Left cardiac atrium (tissue), 4 donors: ENCODE measurements at regions not wholly inside any gene's neighbourhood (a gene's known extent, or its start where the extent isn't known, plus 50 kb on each side); places are given as distances from the start of the nearest gene placed in this dataset.

Source experiments
- ATAC-seq, 2 donors: fragments of 200-7000 bp; cut with Tn5 transposase; one replicate each; pipeline ENCODE4 v1.9.1; 2020; ENCODE audit warnings: mild to moderate bottlenecking in 2 of 2, moderate library complexity in 2 of 2
- DNase-seq: peaks from one replicate; pipeline ENCODE4 v3.0.0-alpha.2; 2020
- intact Hi-C, 2 donors: fragments of 100-400 bp; cut with DNase I; formaldehyde crosslinking; loops; one replicate each; pipeline versions ENCODE4 v1.14.1 to v1.15.1; 2022 to 2023
- donor health status: DM: no; HTN: yes; CAD: no.
- donor health status: DM: no; HTN: yes; CAD: no; lungs with severe emphysema.
- donor health status: DM: yes; HTN: yes; CAD: no.
- donor health status: Dilated cardiomyopathy.

GRCh38 chr22:23376256-23376655 lies 195.9 kb downstream of the BCR start:
- ATAC-seq: no peak
- no peak for DNase-seq
- intact Hi-C loops: no loop called here

GRCh38 chr22:23375031-23375827 lies 194.9 kb downstream of the BCR start:
- ATAC-seq (no peak), DNase-seq (no peak)
- intact Hi-C loops: no loop called here

- intact Hi-C loops: no loop called here
- ATAC-seq (no peak), DNase-seq (no peak)
Observed at GRCh38 chr22:23373601-23374000, 193.3 kb downstream of the BCR start.

GRCh38 chr22:23370251-23370650 lies 189.9 kb downstream of the BCR start:
- ATAC-seq: no peak
- intact Hi-C loops: no loop called here
- DNase-seq: no peak

GRCh38 chr22:23369054-23369685 lies 188.9 kb downstream of the BCR start:
- intact Hi-C loops: no loop called here
- DNase-seq: no peak
- ATAC-seq: no peak
